ENCODE measurements at regions not wholly inside any gene's neighbourhood (a gene's known extent, or its start where the extent isn't known, plus 50 kb on each side); places are given as distances from the start of the nearest gene placed in this dataset.

- no peak for DNase-seq
Measured at GRCh38 chr4:12844141-12844540, 640.0 kb downstream of the RAB28 start.

GRCh38 chr4:12827966-12828365 lies 656.2 kb downstream of the RAB28 start:
- no peak for DNase-seq

GRCh38 chr4:12791536-12791935 lies 692.6 kb downstream of the RAB28 start:
- peak; percentile 47 for DNase-seq

GRCh38 chr4:12787261-12787660 lies 696.9 kb downstream of the RAB28 start:
- no peak for DNase-seq

- DNase-seq, result no peak
Measured at GRCh38 chr4:12778706-12779105, 705.4 kb downstream of the RAB28 start.

- no peak for DNase-seq
Measured at GRCh38 chr4:12778191-12778590, 705.9 kb downstream of the RAB28 start.

- peak; percentile 95 for DNase-seq
Measured at GRCh38 chr4:12770351-12770750, 713.8 kb downstream of the RAB28 start.

- no peak for DNase-seq
Measured at GRCh38 chr4:12761694-12762093, 722.4 kb downstream of the RAB28 start.

GRCh38 chr4:12747154-12747553 lies 737.0 kb downstream of the RAB28 start:
- DNase-seq, result no peak

GRCh38 chr4:12746221-12746620 lies 737.9 kb downstream of the RAB28 start:
- DNase-seq, result no peak

- no peak for DNase-seq
Measured at GRCh38 chr4:12734586-12734985, 749.6 kb downstream of the RAB28 start.

GRCh38 chr4:12729384-12729783 lies 754.8 kb downstream of the RAB28 start:
- peak; percentile 52 for DNase-seq

- DNase-seq, result peak; percentile 26
Measured at GRCh38 chr4:12724510-12724909, 759.6 kb downstream of the RAB28 start.

- DNase-seq, result peak; percentile 20
Measured at GRCh38 chr4:12723849-12724447, 760.2 kb downstream of the RAB28 start.

GRCh38 chr4:12716896-12717295 lies 767.2 kb downstream of the RAB28 start:
- no peak for DNase-seq

GRCh38 chr4:12712648-12713339 lies 771.3 kb downstream of the RAB28 start:
- no peak for DNase-seq

GRCh38 chr4:12707381-12708175 lies 776.6 kb downstream of the RAB28 start:
- DNase-seq, result no peak

- DNase-seq, result no peak
Measured at GRCh38 chr4:12703036-12703435, 781.1 kb downstream of the RAB28 start.

- DNase-seq, result no peak
Measured at GRCh38 chr4:12701384-12701783, 782.8 kb downstream of the RAB28 start.

- no peak for DNase-seq
Measured at GRCh38 chr4:12697970-12698369, 786.2 kb downstream of the RAB28 start.

- no peak for DNase-seq
Measured at GRCh38 chr4:12692815-12693214, 791.3 kb downstream of the RAB28 start.

- no peak for DNase-seq
Measured at GRCh38 chr4:12691168-12691567, 793.0 kb downstream of the RAB28 start.

GRCh38 chr4:12689457-12689856 lies 794.7 kb downstream of the RAB28 start:
- no peak for DNase-seq

- peak; percentile 24 for DNase-seq
Measured at GRCh38 chr4:12679217-12679616, 804.9 kb downstream of the RAB28 start.

Data from NCI-H146 (cell line).